ENCODE measurements at regions not wholly inside any gene's neighbourhood (a gene's known extent, or its start where the extent isn't known, plus 50 kb on each side); places are given as distances from the start of the nearest gene placed in this dataset.

- no peak for TF ChIP-seq CTCF (IDR thresholded peaks at IDR 0.05 in 8 of 11, conservative IDR thresholded peaks at IDR 0.05 in 3 of 11)
- no peak for TF ChIP-seq POLR2A (IDR thresholded peaks at IDR 0.05)
Measured at GRCh38 chr1:224498574-224499170, 64.1 kb upstream of the WDR26 start.

All from spleen (tissue), 7 donors.